Panc1 (cell line): ENCODE measurements at regions not wholly inside any gene's neighbourhood (a gene's known extent, or its start where the extent isn't known, plus 50 kb on each side); places are given as distances from the start of the nearest gene placed in this dataset.
"Not testable (repeated sequence)": the region's sequence is repeated elsewhere in the genome, so short reads cannot be mapped to it uniquely, and the experiment has no call there.

Experiments
- CTCF ChIP-seq: fragments of 450-650 bp; IDR thresholded peaks from 2 replicates; pipeline ENCODE4 v1.5.1; 2017; ENCODE audit warnings: mild to moderate bottlenecking
- POLR2AphosphoS5 ChIP-seq: IDR thresholded peaks from 2 replicates; pipeline ENCODE4 v1.6.1; 2012; ENCODE audit warnings: mild to moderate bottlenecking, low read depth, low read length, moderate library complexity
- REST ChIP-seq, 2 experiments: IDR thresholded peaks; 2 replicates each; pipeline ENCODE4 v1.6.1; 2011 to 2012; ENCODE audit warnings: low read depth in 2 of 2, control low read depth in 1 of 2, low read length in 1 of 2, mild to moderate bottlenecking in 1 of 2, moderate library complexity in 1 of 2; ENCODE audit not compliant: insufficient read depth in 1 of 2
- SIN3A ChIP-seq: IDR thresholded peaks from 2 replicates; pipeline ENCODE4 v1.6.1; 2012; ENCODE audit warnings: low read depth, mild to moderate bottlenecking, low read length, moderate library complexity, borderline replicate concordance; ENCODE audit not compliant: insufficient read depth
- TCF7L2 ChIP-seq: IDR thresholded peaks from 2 replicates; pipeline ENCODE4 v1.6.1; 2011; ENCODE audit warnings: mild to moderate bottlenecking, low read depth, low read length, inconsistent platforms

GRCh38 chr9:41838562-41838851, 290.7 kb downstream of the CNTNAP3B start:
- TF ChIP-seq CTCF; REST (IDR thresholded peaks at IDR 0.05; ENCODE audit: insufficient read depth in 1 of 2, low read depth in 2 of 2, low read length in 1 of 2); POLR2AphosphoS5; SIN3A; TCF7L2: not testable (repeated sequence)
